NCI-H2227 (cell line): ENCODE measurements at regions not wholly inside any gene's neighbourhood (a gene's known extent, or its start where the extent isn't known, plus 50 kb on each side); places are given as distances from the start of the nearest gene placed in this dataset.

ENCODE experiments used
- DNase-seq: peaks from one replicate; lab custom pipeline; 2025; ENCODE audit not compliant: unreplicated experiment; lab: John Stamatoyannopoulos, UW

- no peak for DNase-seq
Measured at GRCh38 chr1:83000286-83000685, 998.6 kb downstream of the TTLL7 start.

GRCh38 chr1:82995951-82996350 lies 1003.0 kb downstream of the TTLL7 start:
- DNase-seq, result no peak

GRCh38 chr1:82994616-82995263 lies 1004.2 kb downstream of the TTLL7 start:
- no peak for DNase-seq

GRCh38 chr1:82991569-82991968 lies 1007.4 kb downstream of the TTLL7 start:
- DNase-seq, result no peak

- DNase-seq, result no peak
Measured at GRCh38 chr1:82979593-82980236, 1019.2 kb downstream of the TTLL7 start.

GRCh38 chr1:82978461-82979324 lies 1020.2 kb downstream of the TTLL7 start:
- DNase-seq, result no peak

GRCh38 chr1:82972841-82973553 lies 1025.9 kb downstream of the TTLL7 start:
- DNase-seq, result no peak

GRCh38 chr1:82969340-82969739 lies 1029.6 kb downstream of the TTLL7 start:
- no peak for DNase-seq

- no peak for DNase-seq
Measured at GRCh38 chr1:82962658-82963057, 1036.3 kb downstream of the TTLL7 start.

GRCh38 chr1:82950606-82951200 lies 1048.2 kb downstream of the TTLL7 start:
- no peak for DNase-seq

- no peak for DNase-seq
Measured at GRCh38 chr1:82948386-82948785, 1050.5 kb downstream of the TTLL7 start.

- no peak for DNase-seq
Measured at GRCh38 chr1:82947278-82947677, 1051.7 kb downstream of the TTLL7 start.

GRCh38 chr1:82946096-82946605 lies 1052.8 kb downstream of the TTLL7 start:
- DNase-seq, result no peak

GRCh38 chr1:82944822-82945221 lies 1054.1 kb downstream of the TTLL7 start:
- no peak for DNase-seq

GRCh38 chr1:82934074-82934473 lies 1064.9 kb downstream of the TTLL7 start:
- DNase-seq, result no peak

GRCh38 chr1:82932727-82933126 lies 1066.2 kb downstream of the TTLL7 start:
- DNase-seq, result no peak

GRCh38 chr1:82932207-82932606 lies 1066.7 kb downstream of the TTLL7 start:
- DNase-seq, result no peak

- DNase-seq, result no peak
Measured at GRCh38 chr1:82931006-82931405, 1067.9 kb downstream of the TTLL7 start.

GRCh38 chr1:82927753-82928152 lies 1071.2 kb downstream of the TTLL7 start:
- DNase-seq, result no peak

GRCh38 chr1:82924666-82925065 lies 1074.3 kb downstream of the TTLL7 start:
- no peak for DNase-seq

GRCh38 chr1:82923931-82924330 lies 1075.0 kb downstream of the TTLL7 start:
- DNase-seq, result no peak
